SK-N-MC (cell line): ENCODE measurements at regions not wholly inside any gene's neighbourhood (a gene's known extent, or its start where the extent isn't known, plus 50 kb on each side); places are given as distances from the start of the nearest gene placed in this dataset.

Experiments used
- EZH2 ChIP-seq: fragments of 200-600 bp; sonication (generic); IDR thresholded peaks from one replicate; pipeline ENCODE4 v1.6.1; 2017; ENCODE audit warnings: antibody characterized with exemption
- FOXP2 ChIP-seq: optimal IDR thresholded peaks from 2 replicates; pipeline ENCODE3; 2011; ENCODE audit warnings: mild to moderate bottlenecking, moderate library complexity; ENCODE audit not compliant: insufficient read depth; ENCODE audit errors: extremely low read length, control extremely low read depth
- POLR2AphosphoS5 ChIP-seq: IDR thresholded peaks from 2 replicates; pipeline ENCODE4 v1.6.1; 2012; ENCODE audit warnings: mild to moderate bottlenecking, low read depth, low read length, borderline replicate concordance

GRCh38 chr2:145551686-145552085 lies 1031.8 kb upstream of the ZEB2 start:
- no peak for TF ChIP-seq EZH2
- peak; percentile 27; the same call in 1 of the 2 replicates for TF ChIP-seq POLR2AphosphoS5
- TF ChIP-seq FOXP2: no peak
